Breast epithelium (tissue), 4 donors: ENCODE measurements at regions not wholly inside any gene's neighbourhood (a gene's known extent, or its start where the extent isn't known, plus 50 kb on each side); places are given as distances from the start of the nearest gene placed in this dataset.

Experiments
- DNase-seq, 2 donors: peaks; one replicate each; pipeline ENCODE4 v3.0.0-alpha.2; 2019; ENCODE audit warnings: low spot score in 2 of 2
- H3K27ac ChIP-seq, 2 donors: fragments of 200-600 bp; sonication (generic) in 1 of 2; one replicate each; pipeline ENCODE4 v1.5.1; 2016 to 2019; ENCODE audit warnings: mild to moderate bottlenecking in 1 of 2
- H3K27me3 ChIP-seq, 2 donors: fragments of 200-600 bp; sonication (generic) in 1 of 2; one replicate each; pipeline versions ENCODE4 v1.5.1 to v1.6.0; 2017 to 2019; ENCODE audit warnings: control low read depth in 1 of 2, mild to moderate bottlenecking in 1 of 2
- H3K36me3 ChIP-seq: fragments of 200-600 bp; one replicate; pipeline ENCODE4 v1.5.1; 2019
- H3K4me1 ChIP-seq, 2 donors: fragments of 200-600 bp; sonication (generic); one replicate each; pipeline ENCODE4 v1.5.1; 2016 to 2019; ENCODE audit warnings: control low read depth in 1 of 2
- H3K4me3 ChIP-seq, 3 donors: fragments of 200-600 bp; sonication (generic); 1 replicate in 2 of 3; 2 replicates in 1 of 3; pipeline ENCODE4 v1.5.1; 2016 to 2019; ENCODE audit warnings: mild to moderate bottlenecking in 3 of 3, moderate library complexity in 2 of 3
- H3K9me3 ChIP-seq, 2 donors: fragments of 200-600 bp; sonication (generic) in 1 of 2; one replicate each; pipeline ENCODE4 v1.5.1; 2016 to 2019; ENCODE audit warnings: control low read depth in 1 of 2
- POLR2A ChIP-seq: fragments of 450-650 bp; IDR thresholded peaks from one replicate; pipeline ENCODE4 v1.6.1; 2016; ENCODE audit warnings: antibody characterized with exemption, mild to moderate bottlenecking, moderate library complexity
- POLR2AphosphoS5 ChIP-seq, 3 donors: sonication (generic); formaldehyde crosslinking; IDR thresholded peaks; one replicate each; pipeline ENCODE4 v1.6.1; 2017; ENCODE audit warnings: antibody characterized with exemption in 3 of 3
- intact Hi-C: fragments of 100-400 bp; cut with DNase I; formaldehyde crosslinking; loops from one replicate; pipeline ENCODE4 v1.15.1; 2023; ENCODE audit warnings: low total_unique reads
- TF ChIP-seq, protein P1 (sequence below), 3 donors: fragments of 450-650 bp; IDR thresholded peaks; one replicate each; pipeline ENCODE4 v1.5.1; 2016 to 2017; ENCODE audit warnings: antibody characterized with exemption in 3 of 3, mild to moderate bottlenecking in 3 of 3, moderate library complexity in 3 of 3

DNA sequence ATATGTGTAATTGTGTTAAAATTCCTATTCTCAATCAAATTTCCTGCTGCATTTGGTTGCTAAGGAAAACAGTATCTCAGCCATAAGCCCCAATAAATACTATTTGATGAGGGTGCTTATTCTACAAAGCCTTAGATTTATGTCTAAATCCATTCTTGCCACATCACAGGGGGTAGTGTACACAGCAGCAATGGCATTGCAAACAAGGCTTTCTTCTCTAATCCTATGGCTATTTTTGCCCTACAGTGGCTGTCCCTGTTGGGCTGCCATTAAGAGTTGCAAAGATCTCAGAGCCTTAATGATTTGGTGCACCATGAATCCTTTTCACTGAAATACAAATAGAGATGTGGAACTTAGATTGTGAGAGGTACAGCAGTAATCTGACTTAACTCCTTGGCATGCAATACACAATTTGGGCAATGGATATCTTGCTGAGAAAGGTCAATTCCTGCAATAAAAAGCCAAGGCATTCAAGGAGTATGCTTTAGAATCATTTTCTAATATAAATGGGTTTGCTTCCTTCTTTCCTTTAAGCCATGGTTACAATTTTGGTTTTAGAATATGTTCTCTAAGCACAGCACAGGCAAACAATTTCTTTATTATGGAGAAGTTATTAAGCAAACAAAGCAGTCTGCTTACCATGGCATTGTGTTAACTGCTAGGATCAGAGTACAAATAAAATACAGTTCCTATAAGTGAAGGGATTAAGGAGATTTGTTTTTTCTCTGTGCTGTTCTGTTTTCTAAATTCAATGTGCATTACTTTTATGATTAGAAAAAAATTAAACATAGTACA is 69.8 kb upstream of the CD302 start:
- H3K36me3 ChIP-seq, result no peaks in the 10 kb centered on the region
- no peak for DNase-seq
- H3K27ac ChIP-seq, result no peak overlapping the region
- intact Hi-C loops, result loop anchor here (10.0 kb wide), 1 partner anchor 193 kb away; no protein-coding TSS in a partner anchor
- H3K27me3 ChIP-seq, result no peaks in the 10 kb centered on the region
- TF ChIP-seq POLR2A, result no peak
- no peak for TF ChIP-seq POLR2AphosphoS5 (IDR thresholded peaks at IDR 0.05)
- TF ChIP-seq, protein P1, sequence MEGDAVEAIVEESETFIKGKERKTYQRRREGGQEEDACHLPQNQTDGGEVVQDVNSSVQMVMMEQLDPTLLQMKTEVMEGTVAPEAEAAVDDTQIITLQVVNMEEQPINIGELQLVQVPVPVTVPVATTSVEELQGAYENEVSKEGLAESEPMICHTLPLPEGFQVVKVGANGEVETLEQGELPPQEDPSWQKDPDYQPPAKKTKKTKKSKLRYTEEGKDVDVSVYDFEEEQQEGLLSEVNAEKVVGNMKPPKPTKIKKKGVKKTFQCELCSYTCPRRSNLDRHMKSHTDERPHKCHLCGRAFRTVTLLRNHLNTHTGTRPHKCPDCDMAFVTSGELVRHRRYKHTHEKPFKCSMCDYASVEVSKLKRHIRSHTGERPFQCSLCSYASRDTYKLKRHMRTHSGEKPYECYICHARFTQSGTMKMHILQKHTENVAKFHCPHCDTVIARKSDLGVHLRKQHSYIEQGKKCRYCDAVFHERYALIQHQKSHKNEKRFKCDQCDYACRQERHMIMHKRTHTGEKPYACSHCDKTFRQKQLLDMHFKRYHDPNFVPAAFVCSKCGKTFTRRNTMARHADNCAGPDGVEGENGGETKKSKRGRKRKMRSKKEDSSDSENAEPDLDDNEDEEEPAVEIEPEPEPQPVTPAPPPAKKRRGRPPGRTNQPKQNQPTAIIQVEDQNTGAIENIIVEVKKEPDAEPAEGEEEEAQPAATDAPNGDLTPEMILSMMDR (IDR thresholded peaks at IDR 0.05), result no peak
- H3K9me3 ChIP-seq, result no peaks in the 10 kb centered on the region
- H3K4me1 ChIP-seq, result no peaks in the 10 kb centered on the region
- H3K4me3 ChIP-seq, result no peak overlapping the region

DNA sequence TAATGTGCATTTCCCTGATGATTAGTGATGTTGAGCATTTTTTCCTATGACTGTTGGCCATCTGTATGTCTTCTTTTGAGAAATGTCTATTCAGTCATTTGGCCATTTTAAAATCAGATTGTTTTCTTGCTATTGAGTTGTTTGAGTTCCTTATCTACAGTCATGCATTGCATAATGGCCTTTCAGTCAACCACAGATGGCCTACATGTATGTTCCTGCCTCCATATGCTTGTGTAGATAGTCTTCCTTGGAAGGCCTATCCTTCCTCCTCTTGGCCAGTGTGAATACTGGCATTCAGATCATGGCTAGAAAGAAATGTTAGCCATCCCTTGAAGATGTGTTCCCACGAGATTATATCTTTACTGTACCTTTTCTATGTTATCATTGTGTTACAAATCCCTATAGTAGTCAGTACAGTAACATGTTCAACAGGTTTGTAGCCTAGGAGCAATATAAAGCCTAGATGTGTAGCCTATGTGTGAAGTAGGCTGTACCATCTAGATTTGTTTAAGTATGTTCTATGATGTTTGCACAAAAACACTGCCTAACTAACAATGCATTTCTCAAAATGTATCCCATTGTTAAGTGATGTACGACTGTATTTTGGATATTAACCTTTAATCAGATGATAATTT is 65.6 kb upstream of the CD302 start:
- Histone ChIP-seq H3K4me1 (no peaks in the 10 kb centered on the region), H3K27ac (no peak overlapping the region), H3K27me3 (no peaks in the 10 kb centered on the region), H3K36me3 (no peaks in the 10 kb centered on the region), H3K4me3 (no peak overlapping the region), H3K9me3 (no peaks in the 10 kb centered on the region)
- no peak for DNase-seq
- intact Hi-C loops, result loop anchor here (10.0 kb wide), 1 partner anchor 189 kb away; no protein-coding TSS in a partner anchor
- TF ChIP-seq POLR2AphosphoS5 (IDR thresholded peaks at IDR 0.05), result no peak

DNA sequence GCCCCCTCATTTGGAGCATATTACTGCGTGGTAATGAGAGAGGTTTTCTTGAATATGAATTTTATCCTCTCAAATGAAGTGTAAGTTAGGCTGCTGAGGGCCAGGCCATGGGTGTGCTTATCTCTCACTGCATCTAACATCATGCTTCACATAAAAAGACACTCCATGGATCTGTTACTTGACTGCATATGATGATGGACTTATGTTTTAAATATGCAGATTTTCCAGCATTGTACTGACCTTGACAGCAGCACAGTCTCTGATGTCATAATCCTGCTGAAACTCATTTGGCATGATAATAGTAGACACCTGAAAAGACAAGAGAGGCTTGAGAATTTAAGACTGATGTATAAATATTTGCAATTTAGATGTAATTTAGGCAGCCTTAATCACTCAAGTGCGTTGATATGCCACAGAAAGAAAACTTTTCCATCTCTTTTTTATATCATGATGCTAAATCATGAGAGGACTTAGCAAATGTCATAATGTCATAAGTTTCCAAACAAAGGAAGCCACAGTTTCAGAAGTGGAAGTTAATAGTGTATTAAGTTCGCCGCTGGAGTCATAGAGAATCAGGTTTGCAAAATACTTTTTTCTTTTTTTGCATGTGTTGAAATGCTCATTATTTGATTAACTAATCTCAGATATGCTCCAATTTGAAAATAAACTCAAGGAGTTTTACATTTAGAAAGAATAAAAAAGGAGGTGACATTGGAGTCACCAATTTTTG is 62.7 kb upstream of the CD302 start:
- intact Hi-C loops, result loop anchor here (10.0 kb wide), 1 partner anchor 186 kb away; no protein-coding TSS in a partner anchor
- H3K27me3 ChIP-seq, result no peaks in the 10 kb centered on the region
- H3K9me3 ChIP-seq, result no peaks in the 10 kb centered on the region
- TF ChIP-seq, protein P1 (IDR thresholded peaks at IDR 0.05), result no peak
- TF ChIP-seq POLR2AphosphoS5 (IDR thresholded peaks at IDR 0.05) (no peak), POLR2A (no peak)
- no peak overlapping the region for H3K4me3 ChIP-seq
- H3K4me1 ChIP-seq, result no peaks in the 10 kb centered on the region
- no peak overlapping the region for H3K27ac ChIP-seq
- DNase-seq, result no peak
- H3K36me3 ChIP-seq, result no peaks in the 10 kb centered on the region

DNA sequence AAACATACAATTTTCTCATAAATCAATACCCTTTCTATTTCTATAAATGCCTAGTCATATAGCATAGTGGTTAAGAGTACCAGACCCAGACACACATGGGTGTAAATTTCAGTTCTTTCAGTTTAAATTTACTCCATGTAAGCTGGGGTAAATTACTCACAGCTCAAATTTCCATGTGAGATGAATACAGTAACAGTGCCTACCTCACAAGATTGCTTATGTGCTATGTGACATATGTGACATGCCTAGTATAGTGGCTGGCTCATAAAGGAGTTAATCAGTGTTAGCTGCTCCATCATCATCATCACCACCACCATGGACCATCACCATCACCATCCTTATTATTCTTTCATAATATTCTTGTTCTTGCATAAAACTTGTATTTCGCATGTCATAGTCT is 61.6 kb upstream of the CD302 start:
- no peak for DNase-seq
- intact Hi-C loops, result no loop called here
- H3K4me3 ChIP-seq, result no peak overlapping the region
- no peaks in the 10 kb centered on the region for H3K9me3 ChIP-seq
- no peak overlapping the region for H3K27ac ChIP-seq
- H3K27me3 ChIP-seq, result no peaks in the 10 kb centered on the region
- no peaks in the 10 kb centered on the region for H3K4me1 ChIP-seq
- TF ChIP-seq POLR2AphosphoS5 (IDR thresholded peaks at IDR 0.05) (no peak), POLR2A (no peak)
- TF ChIP-seq, protein P1 (IDR thresholded peaks at IDR 0.05), result no peak
- no peaks in the 10 kb centered on the region for H3K36me3 ChIP-seq

DNA sequence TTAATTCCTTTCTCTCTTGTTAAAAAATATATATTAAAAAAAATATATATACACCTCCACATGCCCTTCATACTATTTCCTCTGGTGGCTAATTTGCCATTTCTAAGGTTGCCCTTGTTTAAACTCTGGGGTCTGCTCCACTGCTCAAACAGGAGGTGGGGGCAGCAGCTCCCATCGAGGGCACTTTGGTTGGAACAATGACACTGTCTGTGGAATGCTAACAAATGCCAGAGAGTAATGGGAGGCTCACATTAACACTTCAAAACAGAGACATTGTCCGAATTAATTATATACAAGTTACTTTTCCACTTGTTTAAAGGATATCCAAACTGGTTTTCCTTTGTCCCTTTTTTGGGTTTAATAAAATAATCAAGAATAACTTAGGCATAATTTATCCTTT is 58.8 kb upstream of the CD302 start:
- no peak for DNase-seq
- no peaks in the 10 kb centered on the region for H3K9me3 ChIP-seq
- intact Hi-C loops, result no loop called here

More for the DNA sequence above, 58.8 kb upstream of the CD302 start:
- Histone ChIP-seq H3K4me3 (no peak overlapping the region), H3K4me1 (no peaks in the 10 kb centered on the region), H3K36me3 (no peaks in the 10 kb centered on the region), H3K27me3 (no peaks in the 10 kb centered on the region), H3K27ac (no peak overlapping the region)
- TF ChIP-seq POLR2A (no peak), POLR2AphosphoS5 (IDR thresholded peaks at IDR 0.05) (no peak)
- TF ChIP-seq, protein P1 (IDR thresholded peaks at IDR 0.05), result no peak
